HepG2 (cell line): ENCODE measurements at regions not wholly inside any gene's neighbourhood (a gene's known extent, or its start where the extent isn't known, plus 50 kb on each side); places are given as distances from the start of the nearest gene placed in this dataset.

Experiments
- ATAC-seq: fragments of 200-7000 bp; cut with Tn5 transposase; 3 replicates; pipeline ENCODE4 v1.9.1; 2020; ENCODE audit warnings: mild to moderate bottlenecking, moderate library complexity
- BruUV-seq: library from RNA; stranded (reverse); fragments of 400-500 nt; replicated peaks from 2 replicates; lab custom pipeline; 2021; lab: Mats Ljungman, UMichigan
- CTCF ChIA-PET: fragments of 300-600 bp; formaldehyde crosslinking; extraction: SDS; loops from one replicate; lab custom pipeline; 2021; ENCODE audit warnings: low total read pairs, inconsistent platforms, low intra/inter-chr PET ratio; lab: Yijun Ruan, JAX
- POLR2A ChIA-PET: fragments of 350-600 bp; sonication (Branson Sonifier 250); formaldehyde crosslinking; loops from one replicate; lab custom pipeline; 2020; ENCODE audit warnings: antibody characterized with exemption, inconsistent platforms; lab: Yijun Ruan, JAX
- DNase-seq: peaks from one replicate; pipeline ENCODE4 v3.0.0-alpha.2; 2015; ENCODE audit warnings: low spot score
- FAIRE-seq: peaks from 3 replicates; lab custom pipeline; 2011; peaks lifted over from hg19 to GRCh38; lab: Jason Lieb, UNC
- H2AFZ ChIP-seq: one replicate; pipeline ENCODE4 v1.6.1; 2011; ENCODE audit warnings: low read length, inconsistent platforms
- H3K27ac ChIP-seq: fragments of 300-600 bp; 3 replicates; pipeline ENCODE4 v1.8.0; 2011; ENCODE audit warnings: mixed run types, mild to moderate bottlenecking, mixed read lengths, low read length, inconsistent platforms; ENCODE audit not compliant: insufficient read depth; ENCODE audit errors: extremely low read length
- H3K27me3 ChIP-seq, 2 experiments: fragments of 200-600 bp in 1 of 2; 2 replicates in 1 of 2; 3 replicates in 1 of 2; pipeline versions ENCODE4 v1.6.0 to v1.8.0; 2011; ENCODE audit warnings: low read length in 2 of 2, mild to moderate bottlenecking in 2 of 2, moderate library complexity in 2 of 2, inconsistent platforms in 1 of 2; ENCODE audit not compliant: insufficient read depth in 2 of 2, control insufficient read depth in 1 of 2
- H3K36me3 ChIP-seq, 2 experiments: fragments of 200-600 bp in 1 of 2; replicated peaks in 1 of 2; 2 replicates in 1 of 2; 3 replicates in 1 of 2; pipeline versions ENCODE4 v1.5.1 to v1.8.0; 2011; ENCODE audit warnings: low read length in 2 of 2, inconsistent platforms in 1 of 2; ENCODE audit not compliant: insufficient read depth in 2 of 2, control insufficient read depth in 1 of 2
- H3K4me1 ChIP-seq: 2 replicates; pipeline ENCODE4 v1.5.1; 2012; ENCODE audit warnings: low read length, inconsistent platforms; ENCODE audit not compliant: insufficient read depth
- H3K4me2 ChIP-seq: 2 replicates; pipeline ENCODE4 v1.6.0; 2011; ENCODE audit warnings: low read depth, low read length, inconsistent platforms
- H3K4me3 ChIP-seq, 3 experiments: fragments of 200-600 bp in 1 of 3; sonication (generic), shearing (Covaris generic) in 1 of 3; replicated peaks in 1 of 3; 2 replicates each; pipeline ENCODE4 v1.5.1; 2011 to 2016; ENCODE audit warnings: low read length in 3 of 3, inconsistent platforms in 2 of 3, low read depth in 2 of 3, mild to moderate bottlenecking in 2 of 3, control low read depth in 1 of 3, mixed read lengths in 1 of 3; ENCODE audit not compliant: insufficient read depth in 1 of 3
- H3K79me2 ChIP-seq: one replicate; pipeline ENCODE4 v1.6.1; 2011; ENCODE audit warnings: low read length, inconsistent platforms; ENCODE audit not compliant: insufficient read depth
- H3K9ac ChIP-seq: 2 replicates; pipeline ENCODE4 v1.6.0; 2011; ENCODE audit warnings: mild to moderate bottlenecking, low read depth, low read length, inconsistent platforms; ENCODE audit not compliant: insufficient read depth
- H3K9me3 ChIP-seq: 2 replicates; pipeline ENCODE4 v1.5.1; 2012; ENCODE audit warnings: mild to moderate bottlenecking, low read length
- H4K20me1 ChIP-seq: 2 replicates; pipeline ENCODE4 v1.6.0; 2011; ENCODE audit warnings: inconsistent platforms, mild to moderate bottlenecking, low read length, moderate library complexity; ENCODE audit not compliant: insufficient read depth
- CREM ChIP-seq, 2 experiments: sonication (generic) in 1 of 2; formaldehyde crosslinking in 1 of 2; IDR thresholded peaks; 2 replicates each; pipeline versions ENCODE4 v1.4.0 to v1.6.1; 2016 to 2020; ENCODE audit warnings: antibody characterized with exemption in 1 of 2, mild to moderate bottlenecking in 1 of 2, missing genetic modification reagents in 1 of 2
- ELF3 ChIP-seq: IDR thresholded peaks from 2 replicates; pipeline ENCODE4 v1.6.1; 2016; ENCODE audit warnings: missing genetic modification reagents, missing compliant biosample characterization
- FOXA3 ChIP-seq: IDR thresholded peaks from 2 replicates; pipeline ENCODE4 v1.6.1; 2016; ENCODE audit warnings: missing genetic modification reagents, missing compliant biosample characterization
- HNRNPK ChIP-seq: fragments of 200-400 bp; formaldehyde crosslinking; IDR thresholded peaks from 2 replicates; pipeline ENCODE4 v1.6.1; 2018; ENCODE audit warnings: low read length, low read depth, moderate library complexity, mild to moderate bottlenecking; ENCODE audit not compliant: poor library complexity, severe bottlenecking
- JUN ChIP-seq: sonication (generic); formaldehyde crosslinking; IDR thresholded peaks from 2 replicates; pipeline ENCODE4 v1.4.0; 2020; ENCODE audit warnings: mild to moderate bottlenecking, missing genetic modification reagents
- MTA3 ChIP-seq: sonication (generic); formaldehyde crosslinking; IDR thresholded peaks from 2 replicates; pipeline ENCODE4 v1.4.0; 2020; ENCODE audit warnings: missing genetic modification reagents
- NCOR1 ChIP-seq: fragments of 200-600 bp; sonication (generic); IDR thresholded peaks from 2 replicates; pipeline ENCODE4 v1.7.0; 2017; ENCODE audit warnings: antibody characterized with exemption, low read length, borderline replicate concordance
- SP4 ChIP-seq: sonication (generic); formaldehyde crosslinking; IDR thresholded peaks from 2 replicates; pipeline ENCODE4 v1.8.1; 2023; ENCODE audit warnings: mild to moderate bottlenecking, missing genetic modification reagents
- TRIM22 ChIP-seq: fragments of 450-650 bp; IDR thresholded peaks from 2 replicates; pipeline ENCODE4 v1.6.1; 2017
- ZBTB3 ChIP-seq: sonication (generic); formaldehyde crosslinking; IDR thresholded peaks from 2 replicates; pipeline ENCODE4 v1.4.0; 2020; ENCODE audit warnings: low read depth, mild to moderate bottlenecking, moderate library complexity, missing genetic modification reagents, borderline replicate concordance
- ZFX ChIP-seq: sonication (generic); formaldehyde crosslinking; IDR thresholded peaks from 2 replicates; pipeline ENCODE4 v1.4.0; 2020; ENCODE audit warnings: mild to moderate bottlenecking, low read depth, missing genetic modification reagents, moderate library complexity
- ZNF331 ChIP-seq: sonication (generic); formaldehyde crosslinking; IDR thresholded peaks from 2 replicates; pipeline ENCODE4 v1.4.0; 2020; ENCODE audit warnings: missing genetic modification reagents
- WGBS: methylation state at CpG from one replicate; pipeline ENCODE4 v1.1.6; 2017; ENCODE audit warnings: low lambda C conversion rate; 5-methylcytosine and 5-hydroxymethylcytosine counted together
- in situ Hi-C: cut with HindIII; loops from 2 replicates; pipeline ENCODE4 v1.10.0; 2017; ENCODE audit warnings: low pct_unique_long_range_greater_than_20kb; ENCODE audit not compliant: extremely low pct_ligation_motif_present
- intact Hi-C: fragments of 100-400 bp; cut with micrococcal nuclease; formaldehyde crosslinking; loops from one replicate; pipeline ENCODE4 v1.10.0; 2022; ENCODE audit not compliant: unreplicated experiment
- TF ChIP-seq, protein P1 (sequence below): sonication (generic); formaldehyde crosslinking; IDR thresholded peaks from 2 replicates; pipeline ENCODE4 v1.4.0; 2020; ENCODE audit warnings: missing genetic modification reagents
- TF ChIP-seq, protein P2 (sequence below): sonication (generic); formaldehyde crosslinking; IDR thresholded peaks from 2 replicates; pipeline ENCODE4 v1.4.0; 2020; ENCODE audit warnings: missing genetic modification reagents

DNA sequence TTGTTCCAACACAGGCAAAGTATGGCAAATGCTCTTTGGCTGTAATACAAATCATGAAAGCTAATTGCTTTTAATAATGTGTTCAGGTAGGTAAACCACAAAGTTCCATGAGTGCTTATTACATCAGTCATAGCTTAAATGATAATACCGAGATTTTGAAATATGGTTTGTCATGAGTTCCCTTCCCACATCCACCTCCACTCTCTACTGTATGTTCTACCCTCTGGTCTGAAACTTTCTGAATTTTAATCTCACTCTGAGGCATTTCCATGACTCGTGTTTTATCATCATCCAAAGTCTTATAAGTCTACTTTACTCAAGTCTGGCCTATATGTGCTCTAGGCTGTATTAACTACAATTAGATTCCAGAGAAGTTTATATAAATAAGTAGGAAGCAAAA lies 354.8 kb downstream of the AKAIN1 start:
- Histone ChIP-seq H3K27me3 (no peaks in the 10 kb centered on the region), H3K4me3 (no peak overlapping the region), H3K79me2 (no peaks in the 10 kb centered on the region), H3K36me3 (no peaks in the 10 kb centered on the region), H3K4me1 (no peaks in the 10 kb centered on the region), H3K9me3 (peaks cover 76% of the 10 kb centered on the region), H4K20me1 (no peaks in the 10 kb centered on the region), H3K27ac (no peak overlapping the region), H3K4me2 (no peak overlapping the region), H3K9ac (no peak overlapping the region), H2AFZ (no peak overlapping the region)
- 2% methylated on average over 2 of the region's 2 CpGs for WGBS
- no peak for FAIRE-seq
- BruUV-seq, result no TSS peak
- no peak for ATAC-seq
- ChIA-PET CTCF (no interaction called here), POLR2A (no interaction called here)
- TF ChIP-seq FOXA3 (no peak), NCOR1 (no peak), ELF3 (CRISPR knock-in tag) (no peak), MTA3 (CRISPR knock-in tag) (no peak), JUN (no peak), CREM (IDR thresholded peaks at IDR 0.05) (no peak), CREM (CRISPR knock-in tag; IDR thresholded peaks at IDR 0.05) (no peak), ZNF331 (CRISPR knock-in tag) (no peak), ZBTB3 (CRISPR knock-in tag) (no peak), ZFX (no peak), TRIM22 (no peak), SP4 (CRISPR knock-in tag) (no peak), HNRNPK (no peak)
- TF ChIP-seq, protein P1, sequence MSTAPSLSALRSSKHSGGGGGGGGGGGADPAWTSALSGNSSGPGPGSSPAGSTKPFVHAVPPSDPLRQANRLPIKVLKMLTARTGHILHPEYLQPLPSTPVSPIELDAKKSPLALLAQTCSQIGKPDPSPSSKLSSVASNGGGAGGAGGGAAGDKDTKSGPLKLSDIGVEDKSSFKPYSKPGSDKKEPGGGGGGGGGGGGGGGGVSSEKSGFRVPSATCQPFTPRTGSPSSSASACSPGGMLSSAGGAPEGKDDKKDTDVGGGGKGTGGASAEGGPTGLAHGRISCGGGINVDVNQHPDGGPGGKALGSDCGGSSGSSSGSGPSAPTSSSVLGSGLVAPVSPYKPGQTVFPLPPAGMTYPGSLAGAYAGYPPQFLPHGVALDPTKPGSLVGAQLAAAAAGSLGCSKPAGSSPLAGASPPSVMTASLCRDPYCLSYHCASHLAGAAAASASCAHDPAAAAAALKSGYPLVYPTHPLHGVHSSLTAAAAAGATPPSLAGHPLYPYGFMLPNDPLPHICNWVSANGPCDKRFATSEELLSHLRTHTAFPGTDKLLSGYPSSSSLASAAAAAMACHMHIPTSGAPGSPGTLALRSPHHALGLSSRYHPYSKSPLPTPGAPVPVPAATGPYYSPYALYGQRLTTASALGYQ (CRISPR knock-in tag), result no peak
- TF ChIP-seq, protein P2, sequence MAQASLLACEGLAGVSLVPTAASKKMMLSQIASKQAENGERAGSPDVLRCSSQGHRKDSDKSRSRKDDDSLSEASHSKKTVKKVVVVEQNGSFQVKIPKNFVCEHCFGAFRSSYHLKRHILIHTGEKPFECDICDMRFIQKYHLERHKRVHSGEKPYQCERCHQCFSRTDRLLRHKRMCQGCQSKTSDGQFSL (CRISPR knock-in tag), result no peak
- intact Hi-C loops (no loop called here), in situ Hi-C loops (no loop called here)
- no peak for DNase-seq
